CD4-positive, alpha-beta T cell (primary cell): ENCODE measurements at regions not wholly inside any gene's neighbourhood (a gene's known extent, or its start where the extent isn't known, plus 50 kb on each side); places are given as distances from the start of the nearest gene placed in this dataset.

ENCODE experiments used
- ATAC-seq: fragments of 200-7000 bp; cut with Tn5 transposase; one replicate; pipeline ENCODE4 v1.10.0; 2022; ENCODE audit warnings: mild to moderate bottlenecking; ENCODE audit not compliant: poor library complexity
- CTCF ChIA-PET: fragments of 350-600 bp; sonication (Branson Sonifier 250); formaldehyde crosslinking; loops from one replicate; lab custom pipeline; 2021; ENCODE audit warnings: antibody characterized with exemption, inconsistent platforms; lab: Charles Lee
- POLR2A ChIA-PET: fragments of 350-600 bp; sonication (Branson Sonifier 250); formaldehyde crosslinking; loops from one replicate; lab custom pipeline; 2021; ENCODE audit warnings: antibody characterized with exemption, inconsistent platforms; lab: Charles Lee
- DNase-seq, 14 experiments: peaks; one replicate each; pipeline ENCODE4 v3.0.0-alpha.2; 2013 to 2020; ENCODE audit warnings: mixed read lengths in 2 of 14
- H3K27ac ChIP-seq, 2 donors: one replicate each; pipeline versions ENCODE4 v1.5.1 to v1.7.0; 2013; ENCODE audit warnings: low read length in 2 of 2, low read depth in 1 of 2, mild to moderate bottlenecking in 1 of 2
- H3K27me3 ChIP-seq, 2 experiments: 1 replicate in 1 of 2; 2 replicates in 1 of 2; pipeline versions ENCODE4 v1.6.1 to v1.7.0; 2013; ENCODE audit warnings: low read length in 2 of 2, control low read depth in 1 of 2, mild to moderate bottlenecking in 1 of 2, moderate library complexity in 1 of 2; ENCODE audit not compliant: insufficient read depth in 2 of 2, control insufficient read depth in 1 of 2
- H3K36me3 ChIP-seq: one replicate; pipeline ENCODE4 v1.6.1; 2013; ENCODE audit warnings: low read length, control low read depth; ENCODE audit not compliant: insufficient read depth
- H3K4me1 ChIP-seq: one replicate; pipeline ENCODE4 v1.6.1; 2013; ENCODE audit warnings: low read length, control low read depth; ENCODE audit not compliant: insufficient read depth
- H3K4me3 ChIP-seq: one replicate; pipeline ENCODE4 v1.5.1; 2013; ENCODE audit warnings: mild to moderate bottlenecking, low read length, moderate library complexity
- H3K9me3 ChIP-seq, 2 experiments: 1 replicate in 1 of 2; 2 replicates in 1 of 2; pipeline versions ENCODE4 v1.6.1 to v1.7.0; 2013; ENCODE audit warnings: low read length in 2 of 2, mild to moderate bottlenecking in 2 of 2, control low read depth in 1 of 2, moderate library complexity in 1 of 2; ENCODE audit not compliant: control insufficient read depth in 1 of 2, insufficient read depth in 1 of 2
- H3K27ac Mint-ChIP-seq: one replicate; pipeline ENCODE4 v1.8.0; 2020; ENCODE audit warnings: mixed read lengths
- H3K27me3 Mint-ChIP-seq: one replicate; pipeline ENCODE4 v1.8.0; 2021; ENCODE audit warnings: mixed read lengths
- H3K36me3 Mint-ChIP-seq: one replicate; pipeline ENCODE4 v1.8.0; 2021; ENCODE audit warnings: low read depth, mixed read lengths
- H3K4me1 Mint-ChIP-seq: one replicate; pipeline ENCODE4 v1.8.0; 2021; ENCODE audit warnings: low read depth, mixed read lengths
- H3K4me3 Mint-ChIP-seq: one replicate; pipeline ENCODE4 v1.8.0; 2020; ENCODE audit warnings: mild to moderate bottlenecking, mixed read lengths
- H3K9me3 Mint-ChIP-seq: one replicate; pipeline ENCODE4 v1.8.0; 2020; ENCODE audit warnings: mixed read lengths
- CTCF ChIP-seq: fragments of 200-600 bp; IDR thresholded peaks from one replicate; pipeline ENCODE4 v1.8.0; 2022; ENCODE audit warnings: antibody characterized with exemption, mild to moderate bottlenecking
- intact Hi-C, 2 experiments: fragments of 100-400 bp; cut with DNase I in 1 of 2; cut with micrococcal nuclease in 1 of 2; formaldehyde crosslinking; loops; one replicate each; pipeline versions ENCODE4 v1.15.1 to v1.9.0; 2023 to 2025; cut with DNase I, micrococcal nuclease

DNA sequence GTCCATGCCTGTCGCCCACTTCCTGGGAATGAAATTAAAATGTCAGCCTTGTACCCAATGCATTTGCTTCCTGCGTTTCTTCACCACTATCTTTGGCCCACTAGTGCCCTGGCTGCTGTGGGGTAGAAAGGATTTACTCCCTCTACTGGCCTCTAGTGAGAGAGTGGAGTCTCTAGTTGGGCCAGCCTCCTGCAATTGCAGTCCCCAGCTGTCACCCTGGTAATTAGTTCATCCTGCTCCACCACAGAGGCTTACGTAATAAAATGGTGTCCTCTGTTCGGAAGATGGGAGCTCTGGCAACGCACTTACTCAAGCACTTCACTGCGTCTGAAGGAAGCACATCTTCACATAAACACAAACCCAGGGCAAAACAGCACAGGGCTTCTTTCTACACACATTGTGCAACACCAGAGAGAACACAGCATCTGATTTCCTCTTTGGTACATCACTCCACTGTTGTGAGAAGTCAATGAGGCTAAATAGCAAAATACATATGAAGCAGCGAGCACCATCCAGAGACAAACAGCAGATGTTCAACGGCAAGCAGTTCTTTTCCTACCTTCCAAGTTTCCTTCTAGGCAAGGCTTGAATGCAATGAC, 274.6 kb downstream of the LRATD1 start:
- CTCF ChIA-PET, result no interaction called here
- DNase-seq (no peak), ATAC-seq (no peak)
- Mint-ChIP-seq H3K27ac (no peak overlapping the region), H3K36me3 (no peaks in the 10 kb centered on the region), H3K27me3 (no peaks in the 10 kb centered on the region), H3K4me3 (no peak overlapping the region), H3K4me1 (no peaks in the 10 kb centered on the region), H3K9me3 (no peaks in the 10 kb centered on the region)
- TF ChIP-seq CTCF, result no peak
- H3K4me1 ChIP-seq, result no peaks in the 10 kb centered on the region
- no peak overlapping the region for H3K27ac ChIP-seq
- POLR2A ChIA-PET, result no interaction called here
- intact Hi-C loops, result loop anchor here in 1 of 2 experiments (10.0 kb wide), 1 partner anchor 668 kb away; no protein-coding TSS in a partner anchor
- H3K36me3 ChIP-seq, result no peaks in the 10 kb centered on the region
- no peak overlapping the region for H3K4me3 ChIP-seq
- no peaks in the 10 kb centered on the region for H3K27me3 ChIP-seq
- H3K9me3 ChIP-seq, result no peaks in the 10 kb centered on the region

DNA sequence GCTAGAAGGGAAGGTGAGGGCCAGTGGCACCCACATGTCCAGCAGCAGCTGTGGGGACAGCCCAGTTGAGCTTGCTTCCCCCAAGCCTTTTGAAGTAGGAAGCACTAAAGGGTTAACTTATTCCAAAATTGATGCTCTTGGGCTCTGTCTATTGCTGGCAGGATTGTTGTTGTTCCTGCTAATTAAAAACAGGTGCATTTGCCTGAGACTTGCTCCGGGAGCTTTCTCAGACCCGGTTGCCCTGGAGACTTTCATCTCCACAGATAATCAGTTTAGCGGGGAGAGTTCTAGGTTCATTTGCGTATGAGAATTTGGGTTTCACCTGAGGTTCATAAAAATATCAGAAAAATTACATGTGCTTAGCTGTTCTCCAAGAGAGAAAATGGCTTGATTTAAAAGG, 277.3 kb downstream of the LRATD1 start:
- Mint-ChIP-seq H3K4me3 (no peak overlapping the region), H3K27ac (no peak overlapping the region), H3K9me3 (no peaks in the 10 kb centered on the region), H3K36me3 (no peaks in the 10 kb centered on the region), H3K4me1 (no peaks in the 10 kb centered on the region), H3K27me3 (no peaks in the 10 kb centered on the region)
- ATAC-seq (no peak), DNase-seq (no peak)
- POLR2A ChIA-PET, result no interaction called here
- CTCF ChIA-PET, result no interaction called here
- Histone ChIP-seq H3K27me3 (no peaks in the 10 kb centered on the region), H3K4me3 (no peak overlapping the region), H3K4me1 (no peaks in the 10 kb centered on the region), H3K36me3 (no peaks in the 10 kb centered on the region), H3K9me3 (no peaks in the 10 kb centered on the region), H3K27ac (no peak overlapping the region)
- no peak for TF ChIP-seq CTCF
- intact Hi-C loops, result loop anchor here in 1 of 2 experiments (10.0 kb wide), 1 partner anchor 665 kb away; no protein-coding TSS in a partner anchor

DNA sequence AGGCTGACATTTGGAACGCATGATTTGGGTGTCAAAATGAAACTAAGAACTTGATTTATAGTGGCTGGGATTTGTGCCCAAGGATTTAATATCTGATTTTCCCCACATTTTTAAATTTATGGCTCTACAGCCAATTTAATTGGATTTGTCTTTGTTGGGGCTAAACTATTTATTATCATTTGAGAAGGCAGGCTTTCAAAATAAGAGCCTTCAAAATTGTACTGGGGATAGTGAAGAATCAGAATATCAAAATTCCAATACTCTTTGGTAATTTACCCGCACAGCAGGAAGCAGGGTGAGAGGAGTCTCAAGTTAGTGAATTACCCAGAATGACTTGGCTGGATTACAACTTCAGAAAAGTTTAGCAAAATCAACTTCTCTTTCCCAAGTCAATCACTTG, 278.1 kb downstream of the LRATD1 start:
- POLR2A ChIA-PET, result no interaction called here
- Mint-ChIP-seq H3K36me3 (no peaks in the 10 kb centered on the region), H3K27ac (no peak overlapping the region), H3K4me1 (no peaks in the 10 kb centered on the region), H3K27me3 (no peaks in the 10 kb centered on the region), H3K9me3 (no peaks in the 10 kb centered on the region), H3K4me3 (no peak overlapping the region)
- H3K9me3 ChIP-seq, result no peaks in the 10 kb centered on the region
- intact Hi-C loops, result no loop called here
- H3K27me3 ChIP-seq, result no peaks in the 10 kb centered on the region
- CTCF ChIA-PET, result no interaction called here
- H3K36me3 ChIP-seq, result no peaks in the 10 kb centered on the region
- ATAC-seq, result no peak
- no peaks in the 10 kb centered on the region for H3K4me1 ChIP-seq
- H3K4me3 ChIP-seq, result no peak overlapping the region
- DNase-seq, result no peak
- no peak for TF ChIP-seq CTCF
- no peak overlapping the region for H3K27ac ChIP-seq
